ENCODE measurements at regions not wholly inside any gene's neighbourhood (a gene's known extent, or its start where the extent isn't known, plus 50 kb on each side); places are given as distances from the start of the nearest gene placed in this dataset.

- no peak for TF ChIP-seq CTCF (IDR thresholded peaks at IDR 0.05)
- TF ChIP-seq POLR2A (IDR thresholded peaks at IDR 0.05), result no peak
These were observed 152.5 kb downstream of the ICOS start for GRCh38 chr2:204089105-204089504.

All from lower leg skin (tissue), 3 donors.